Panc1 (cell line): ENCODE measurements at regions not wholly inside any gene's neighbourhood (a gene's known extent, or its start where the extent isn't known, plus 50 kb on each side); places are given as distances from the start of the nearest gene placed in this dataset.

Experiments
- POLR2AphosphoS5 ChIP-seq: IDR thresholded peaks from 2 replicates; pipeline ENCODE4 v1.6.1; 2012; ENCODE audit warnings: mild to moderate bottlenecking, low read depth, low read length, moderate library complexity
- SIN3A ChIP-seq: IDR thresholded peaks from 2 replicates; pipeline ENCODE4 v1.6.1; 2012; ENCODE audit warnings: low read depth, mild to moderate bottlenecking, low read length, moderate library complexity, borderline replicate concordance; ENCODE audit not compliant: insufficient read depth
- TF ChIP-seq, protein P1 (sequence below): fragments of 450-650 bp; IDR thresholded peaks from 2 replicates; pipeline ENCODE4 v1.5.1; 2017; ENCODE audit warnings: mild to moderate bottlenecking

GRCh38 chr20:4559906-4560305, 126.3 kb upstream of the PRNP start:
- TF ChIP-seq, protein P1, sequence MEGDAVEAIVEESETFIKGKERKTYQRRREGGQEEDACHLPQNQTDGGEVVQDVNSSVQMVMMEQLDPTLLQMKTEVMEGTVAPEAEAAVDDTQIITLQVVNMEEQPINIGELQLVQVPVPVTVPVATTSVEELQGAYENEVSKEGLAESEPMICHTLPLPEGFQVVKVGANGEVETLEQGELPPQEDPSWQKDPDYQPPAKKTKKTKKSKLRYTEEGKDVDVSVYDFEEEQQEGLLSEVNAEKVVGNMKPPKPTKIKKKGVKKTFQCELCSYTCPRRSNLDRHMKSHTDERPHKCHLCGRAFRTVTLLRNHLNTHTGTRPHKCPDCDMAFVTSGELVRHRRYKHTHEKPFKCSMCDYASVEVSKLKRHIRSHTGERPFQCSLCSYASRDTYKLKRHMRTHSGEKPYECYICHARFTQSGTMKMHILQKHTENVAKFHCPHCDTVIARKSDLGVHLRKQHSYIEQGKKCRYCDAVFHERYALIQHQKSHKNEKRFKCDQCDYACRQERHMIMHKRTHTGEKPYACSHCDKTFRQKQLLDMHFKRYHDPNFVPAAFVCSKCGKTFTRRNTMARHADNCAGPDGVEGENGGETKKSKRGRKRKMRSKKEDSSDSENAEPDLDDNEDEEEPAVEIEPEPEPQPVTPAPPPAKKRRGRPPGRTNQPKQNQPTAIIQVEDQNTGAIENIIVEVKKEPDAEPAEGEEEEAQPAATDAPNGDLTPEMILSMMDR = no peak
- TF ChIP-seq POLR2AphosphoS5 (no peak), SIN3A (no peak)
